Omental fat pad (tissue), 3 donors: ENCODE measurements at regions not wholly inside any gene's neighbourhood (a gene's known extent, or its start where the extent isn't known, plus 50 kb on each side); places are given as distances from the start of the nearest gene placed in this dataset.

Source experiments
- ATAC-seq: fragments of 150-250 bp; one replicate; pipeline ENCODE4 v1.9.1; 2016; ENCODE audit warnings: mild to moderate bottlenecking, moderate library complexity; ENCODE audit not compliant: low FRiP score
- DNase-seq: peaks from one replicate; pipeline ENCODE4 v3.0.0-alpha.2; 2019; ENCODE audit warnings: low spot score
- CTCF ChIP-seq, 3 donors: fragments of 450-650 bp; IDR thresholded peaks; one replicate each; pipeline ENCODE4 v1.5.1; 2016 to 2017; ENCODE audit warnings: antibody characterized with exemption in 3 of 3, mild to moderate bottlenecking in 3 of 3, moderate library complexity in 2 of 3

GRCh38 chr5:4513381-4513780 lies 626.7 kb upstream of the ADAMTS16 start:
- no peak for TF ChIP-seq CTCF (IDR thresholded peaks at IDR 0.05)
- ATAC-seq (no peak), DNase-seq (no peak)

- ATAC-seq = no peak
- no peak for TF ChIP-seq CTCF (IDR thresholded peaks at IDR 0.05)
- no peak for DNase-seq
Observed at GRCh38 chr5:4514067-4514648, 626.0 kb upstream of the ADAMTS16 start.

- no peak for ATAC-seq
- DNase-seq = no peak
- TF ChIP-seq CTCF (IDR thresholded peaks at IDR 0.05) = no peak
Observed at GRCh38 chr5:4518903-4519672, 621.0 kb upstream of the ADAMTS16 start.

GRCh38 chr5:4520559-4520958 lies 619.6 kb upstream of the ADAMTS16 start:
- ATAC-seq = no peak
- DNase-seq = no peak
- TF ChIP-seq CTCF (IDR thresholded peaks at IDR 0.05) = no peak

- no peak for TF ChIP-seq CTCF (IDR thresholded peaks at IDR 0.05)
- DNase-seq (no peak), ATAC-seq (no peak)
Observed at GRCh38 chr5:4523038-4523437, 617.1 kb upstream of the ADAMTS16 start.

GRCh38 chr5:4531756-4532704 lies 608.1 kb upstream of the ADAMTS16 start:
- no peak for TF ChIP-seq CTCF (IDR thresholded peaks at IDR 0.05)

More at GRCh38 chr5:4531756-4532704, 608.1 kb upstream of the ADAMTS16 start:
- no peak for ATAC-seq
- DNase-seq = no peak
